ENCODE measurements at regions not wholly inside any gene's neighbourhood (a gene's known extent, or its start where the extent isn't known, plus 50 kb on each side); places are given as distances from the start of the nearest gene placed in this dataset.

DNA sequence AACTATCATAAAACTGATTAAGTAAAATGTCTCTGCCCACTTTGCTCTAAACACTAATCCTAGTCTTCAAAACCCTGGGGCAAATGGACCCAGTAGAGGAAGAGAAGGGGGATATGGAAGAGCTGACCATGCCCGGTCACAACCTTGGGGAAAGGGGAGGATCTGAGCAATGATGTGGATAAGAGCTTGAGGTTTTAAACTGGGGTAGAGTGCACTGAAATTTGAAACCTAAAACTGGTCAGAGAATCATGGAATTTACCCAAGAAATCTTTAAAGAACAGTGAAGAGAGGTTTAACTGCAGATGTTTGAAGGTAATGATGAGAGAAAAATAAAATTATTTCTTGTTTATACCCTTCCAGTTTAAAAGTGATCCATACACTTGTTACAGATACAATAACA is 110.8 kb downstream of the MRPS30 start:
- H3K4me1 ChIP-seq (ENCODE audit: low read length) = peaks cover 6% of the 10 kb centered on the region
- no peaks in the 10 kb centered on the region for H3K9me3 ChIP-seq (ENCODE audit: insufficient read depth, low read length)
- no peak for TF ChIP-seq EZH2phosphoT487 (IDR thresholded peaks at IDR 0.05; ENCODE audit: low read depth)
- TF ChIP-seq, protein P1, sequence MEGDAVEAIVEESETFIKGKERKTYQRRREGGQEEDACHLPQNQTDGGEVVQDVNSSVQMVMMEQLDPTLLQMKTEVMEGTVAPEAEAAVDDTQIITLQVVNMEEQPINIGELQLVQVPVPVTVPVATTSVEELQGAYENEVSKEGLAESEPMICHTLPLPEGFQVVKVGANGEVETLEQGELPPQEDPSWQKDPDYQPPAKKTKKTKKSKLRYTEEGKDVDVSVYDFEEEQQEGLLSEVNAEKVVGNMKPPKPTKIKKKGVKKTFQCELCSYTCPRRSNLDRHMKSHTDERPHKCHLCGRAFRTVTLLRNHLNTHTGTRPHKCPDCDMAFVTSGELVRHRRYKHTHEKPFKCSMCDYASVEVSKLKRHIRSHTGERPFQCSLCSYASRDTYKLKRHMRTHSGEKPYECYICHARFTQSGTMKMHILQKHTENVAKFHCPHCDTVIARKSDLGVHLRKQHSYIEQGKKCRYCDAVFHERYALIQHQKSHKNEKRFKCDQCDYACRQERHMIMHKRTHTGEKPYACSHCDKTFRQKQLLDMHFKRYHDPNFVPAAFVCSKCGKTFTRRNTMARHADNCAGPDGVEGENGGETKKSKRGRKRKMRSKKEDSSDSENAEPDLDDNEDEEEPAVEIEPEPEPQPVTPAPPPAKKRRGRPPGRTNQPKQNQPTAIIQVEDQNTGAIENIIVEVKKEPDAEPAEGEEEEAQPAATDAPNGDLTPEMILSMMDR (IDR thresholded peaks at IDR 0.05; ENCODE audit: low read depth, low read length) = no peak
- no peaks in the 10 kb centered on the region for H4K20me1 ChIP-seq (ENCODE audit: insufficient read depth, low read length)
- H3K36me3 ChIP-seq (replicated peaks; ENCODE audit: low read depth, low read length) = no peaks in the 10 kb centered on the region
- no peak overlapping the region for H3K4me2 ChIP-seq (ENCODE audit: low read length)
- H2AFZ ChIP-seq (ENCODE audit: low read depth, low read length) = no peak overlapping the region
- H3K79me2 ChIP-seq (ENCODE audit: low read length) = no peaks in the 10 kb centered on the region
- no peak overlapping the region for H3K4me3 ChIP-seq (ENCODE audit: low read length)
- H3K9ac ChIP-seq (ENCODE audit: low read length) = no peak overlapping the region
- no peaks in the 10 kb centered on the region for H3K27me3 ChIP-seq (ENCODE audit: low read depth, low read length)
- H3K27ac ChIP-seq (ENCODE audit: low read length) = no peak overlapping the region

DNA sequence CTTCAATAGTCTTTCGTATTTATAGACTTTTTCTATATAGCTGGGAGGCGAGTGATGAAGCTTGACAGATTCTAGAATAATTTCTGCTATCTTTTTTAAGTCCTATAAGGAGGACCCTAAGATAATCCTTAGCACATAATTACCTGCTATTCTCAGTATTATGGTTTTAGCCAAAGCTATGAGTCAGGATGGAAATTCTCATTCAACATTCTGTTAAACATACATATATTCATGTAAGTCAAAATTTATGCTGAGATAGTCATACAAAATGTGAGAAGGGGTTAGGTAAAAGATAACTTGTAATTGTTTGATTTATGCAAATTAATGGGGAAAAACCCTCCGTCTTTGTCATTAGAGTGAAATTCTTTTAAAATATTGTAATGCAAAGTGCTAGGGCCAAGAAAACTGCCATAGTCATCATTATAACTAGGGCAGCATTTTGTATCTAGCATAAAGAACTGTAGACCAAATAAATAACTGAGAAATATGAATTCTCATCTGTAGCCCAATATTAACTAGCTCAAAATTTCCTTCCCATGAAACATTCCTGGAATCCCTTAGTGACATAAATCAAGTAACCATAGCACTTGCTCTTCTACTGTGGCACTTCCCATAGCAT is 118.5 kb downstream of the MRPS30 start:
- H3K9ac ChIP-seq (ENCODE audit: low read length) = no peak overlapping the region
- H4K20me1 ChIP-seq (ENCODE audit: insufficient read depth, low read length) = no peaks in the 10 kb centered on the region

DNA sequence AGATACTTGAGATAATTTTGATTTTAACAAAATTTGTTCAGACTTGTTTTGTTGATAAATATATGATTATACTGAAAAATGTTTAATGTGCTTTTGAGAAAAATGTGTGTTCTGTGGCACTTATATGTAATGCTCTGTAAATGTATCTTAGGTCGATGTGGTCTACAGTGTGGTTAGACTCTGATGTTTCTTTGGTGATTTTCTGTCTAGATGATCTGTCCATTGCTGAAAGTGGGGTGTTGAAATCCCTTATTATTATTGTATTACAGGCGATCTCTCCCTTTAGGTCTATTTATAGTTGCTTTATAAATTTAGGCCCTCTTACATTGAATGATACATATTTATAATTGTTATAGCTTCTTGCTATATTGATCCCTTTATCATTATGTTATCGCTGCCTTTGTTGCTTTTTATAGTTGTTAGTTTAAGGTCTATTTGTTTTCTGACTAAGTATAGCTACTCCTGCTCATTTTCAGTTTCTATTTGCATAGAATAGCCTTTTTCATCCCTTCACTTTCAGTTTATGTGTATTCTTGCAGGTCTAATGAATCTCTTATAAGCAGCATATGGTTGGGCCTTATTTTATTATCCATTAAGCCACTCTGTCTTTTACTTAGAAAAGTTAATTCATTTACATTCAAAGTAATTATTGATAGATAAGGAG is 124.3 kb downstream of the MRPS30 start:
- Histone ChIP-seq H3K4me1 (ENCODE audit: low read length) (no peaks in the 10 kb centered on the region), H3K79me2 (ENCODE audit: low read length) (no peaks in the 10 kb centered on the region), H3K9ac (ENCODE audit: low read length) (no peak overlapping the region), H3K36me3 (replicated peaks; ENCODE audit: low read depth, low read length) (peaks cover 4% of the 10 kb centered on the region), H4K20me1 (ENCODE audit: insufficient read depth, low read length) (no peaks in the 10 kb centered on the region), H2AFZ (ENCODE audit: low read depth, low read length) (no peak overlapping the region), H3K9me3 (ENCODE audit: insufficient read depth, low read length) (no peaks in the 10 kb centered on the region; the same call in 1 of the 2 replicates), H3K27me3 (ENCODE audit: low read depth, low read length) (no peaks in the 10 kb centered on the region), H3K27ac (ENCODE audit: low read length) (no peak overlapping the region), H3K4me3 (ENCODE audit: low read length) (no peak overlapping the region), H3K4me2 (ENCODE audit: low read length) (no peak overlapping the region)
- TF ChIP-seq, protein P1 (IDR thresholded peaks at IDR 0.05; ENCODE audit: low read depth, low read length) = no peak
- no peak for TF ChIP-seq EZH2phosphoT487 (IDR thresholded peaks at IDR 0.05; ENCODE audit: low read depth)

More for the DNA sequence above, 118.5 kb downstream of the MRPS30 start:
- TF ChIP-seq, protein P1 (IDR thresholded peaks at IDR 0.05; ENCODE audit: low read depth, low read length) = no peak
- no peak for TF ChIP-seq EZH2phosphoT487 (IDR thresholded peaks at IDR 0.05; ENCODE audit: low read depth)
- no peak overlapping the region for H3K4me2 ChIP-seq (ENCODE audit: low read length)
- H3K36me3 ChIP-seq (replicated peaks; ENCODE audit: low read depth, low read length) = no peaks in the 10 kb centered on the region
- H3K27ac ChIP-seq (ENCODE audit: low read length) = no peak overlapping the region
- no peak overlapping the region for H3K4me3 ChIP-seq (ENCODE audit: low read length)
- H3K79me2 ChIP-seq (ENCODE audit: low read length) = no peaks in the 10 kb centered on the region
- H3K9me3 ChIP-seq (ENCODE audit: insufficient read depth, low read length) = no peaks in the 10 kb centered on the region
- H3K27me3 ChIP-seq (ENCODE audit: low read depth, low read length) = no peaks in the 10 kb centered on the region
- peaks cover 2% of the 10 kb centered on the region for H3K4me1 ChIP-seq (ENCODE audit: low read length)
- H2AFZ ChIP-seq (ENCODE audit: low read depth, low read length) = no peak overlapping the region

DNA sequence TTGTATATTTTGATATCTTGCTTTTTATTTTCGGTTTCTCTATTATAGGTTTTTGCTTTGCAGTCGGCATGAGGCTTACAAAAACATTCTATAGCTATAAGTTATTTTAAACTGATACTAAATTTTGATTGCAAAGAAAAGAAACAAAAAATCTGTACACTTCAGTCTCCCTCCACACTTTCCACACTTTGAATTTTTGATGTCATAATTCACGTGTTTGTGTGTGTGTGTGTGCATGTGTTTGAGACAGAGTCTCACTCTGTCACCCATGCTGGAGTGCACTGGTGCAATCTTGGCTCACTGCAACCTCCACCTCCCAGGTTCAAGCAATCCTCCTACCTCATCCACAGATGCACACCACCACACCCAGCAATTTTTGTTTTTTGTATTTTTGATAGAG is 124.9 kb downstream of the MRPS30 start:
- no peak overlapping the region for H3K4me2 ChIP-seq (ENCODE audit: low read length)
- H3K36me3 ChIP-seq (replicated peaks; ENCODE audit: low read depth, low read length) = peaks cover 4% of the 10 kb centered on the region
- H3K9ac ChIP-seq (ENCODE audit: low read length) = no peak overlapping the region
- H4K20me1 ChIP-seq (ENCODE audit: insufficient read depth, low read length) = no peaks in the 10 kb centered on the region
- no peak overlapping the region for H3K4me3 ChIP-seq (ENCODE audit: low read length)
- TF ChIP-seq EZH2phosphoT487 (IDR thresholded peaks at IDR 0.05; ENCODE audit: low read depth) = no peak
- TF ChIP-seq, protein P1 (IDR thresholded peaks at IDR 0.05; ENCODE audit: low read depth, low read length) = no peak
- no peaks in the 10 kb centered on the region for H3K79me2 ChIP-seq (ENCODE audit: low read length)
- H3K9me3 ChIP-seq (ENCODE audit: insufficient read depth, low read length) = no peaks in the 10 kb centered on the region; the same call in 1 of the 2 replicates
- no peaks in the 10 kb centered on the region for H3K4me1 ChIP-seq (ENCODE audit: low read length)
- H3K27me3 ChIP-seq (ENCODE audit: low read depth, low read length) = no peaks in the 10 kb centered on the region
- H3K27ac ChIP-seq (ENCODE audit: low read length) = no peak overlapping the region
- H2AFZ ChIP-seq (ENCODE audit: low read depth, low read length) = no peak overlapping the region
